ENCODE measurements at regions not wholly inside any gene's neighbourhood (a gene's known extent, or its start where the extent isn't known, plus 50 kb on each side); places are given as distances from the start of the nearest gene placed in this dataset.

DNA sequence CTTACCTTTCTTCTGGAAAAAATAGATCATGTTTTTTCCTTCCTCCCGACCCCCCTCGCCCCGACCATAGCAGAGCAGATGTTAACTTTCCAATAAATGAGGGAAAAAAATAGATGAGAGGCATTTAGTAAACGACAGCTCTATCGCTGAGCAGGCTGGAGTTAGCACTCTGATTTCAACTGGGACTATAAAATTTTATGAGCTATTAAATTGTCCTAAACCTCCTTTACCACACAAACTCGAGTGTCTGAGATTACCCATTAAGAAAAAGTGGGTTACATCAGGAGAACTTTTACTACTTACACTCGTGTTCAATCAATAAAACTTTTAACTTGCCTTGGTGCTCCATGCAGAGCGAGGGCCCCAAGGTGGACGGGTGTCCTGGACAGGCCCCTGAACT, 59.8 kb upstream of the RNU6ATAC start:
- no peak overlapping the region for H3K27ac Mint-ChIP-seq
- intact Hi-C loops (cut with micrococcal nuclease) = no loop called here
- peaks cover 0 to 1% (median 0%) of the 10 kb centered on the region in 8 donors for H3K9me3 Mint-ChIP-seq
- H3K27me3 Mint-ChIP-seq = no peaks in the 10 kb centered on the region
- Histone ChIP-seq H3K27ac (ENCODE audit: low read depth, low read length) (no peak overlapping the region), H3K27me3 (ENCODE audit: insufficient read depth, low read length) (no peaks in the 10 kb centered on the region), H3K36me3 (ENCODE audit: insufficient read depth, low read length) (no peaks in the 10 kb centered on the region), H3K4me1 (ENCODE audit: insufficient read depth, low read length) (no peaks in the 10 kb centered on the region), H3K9me3 (ENCODE audit: control insufficient read depth in 1 of 2, low read length in 2 of 2) (no peaks in the 10 kb centered on the region), H3K4me3 (ENCODE audit: low read length in 2 of 2) (no peak overlapping the region)
- DNase-seq = no peak
- H3K4me1 Mint-ChIP-seq = no peaks in the 10 kb centered on the region
- ChIA-PET CTCF (ENCODE audit: partially characterized antibody) (no interaction called here), POLR2A (ENCODE audit: partially characterized antibody) (no interaction called here)
- H3K4me3 Mint-ChIP-seq = no peak overlapping the region
- no peaks in the 10 kb centered on the region for H3K36me3 Mint-ChIP-seq

DNA sequence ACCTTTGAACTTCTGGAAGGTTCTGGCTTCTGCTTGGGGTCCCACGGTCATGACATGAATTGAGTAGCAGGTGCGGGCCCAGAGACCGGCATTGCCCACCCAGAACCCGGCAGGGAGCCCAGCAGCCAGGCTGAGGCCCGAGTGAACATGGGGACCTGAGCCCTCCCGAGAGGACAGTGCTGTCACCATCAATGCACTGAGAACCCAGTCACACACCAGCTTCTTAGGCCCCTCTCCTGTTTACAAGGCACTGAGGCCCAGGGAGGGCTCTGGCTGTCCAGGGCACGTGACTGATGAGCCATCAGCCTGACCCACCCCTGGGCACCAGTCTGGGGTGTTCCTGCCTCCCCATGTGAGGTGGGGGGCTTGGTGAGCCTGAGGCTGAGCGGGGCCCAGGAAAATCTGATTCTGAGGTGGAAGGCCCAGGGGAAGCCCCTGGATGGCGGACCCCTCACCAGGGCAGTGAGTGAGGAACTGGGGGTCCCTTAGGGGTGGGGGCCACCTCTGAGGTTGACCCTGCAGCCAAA, 60.3 kb upstream of the RNU6ATAC start:
- intact Hi-C loops (cut with micrococcal nuclease) = no loop called here
- POLR2A ChIA-PET (ENCODE audit: partially characterized antibody) = no interaction called here
- peaks cover 0 to 1% (median 0%) of the 10 kb centered on the region in 8 donors for H3K9me3 Mint-ChIP-seq
- no peak overlapping the region for H3K27ac Mint-ChIP-seq
- CTCF ChIA-PET (ENCODE audit: partially characterized antibody) = no interaction called here
- Histone ChIP-seq H3K27ac (ENCODE audit: low read depth, low read length) (no peak overlapping the region), H3K4me1 (ENCODE audit: insufficient read depth, low read length) (no peaks in the 10 kb centered on the region), H3K27me3 (ENCODE audit: insufficient read depth, low read length) (no peaks in the 10 kb centered on the region), H3K4me3 (ENCODE audit: low read length in 2 of 2) (no peak overlapping the region), H3K36me3 (ENCODE audit: insufficient read depth, low read length) (no peaks in the 10 kb centered on the region), H3K9me3 (ENCODE audit: control insufficient read depth in 1 of 2, low read length in 2 of 2) (no peaks in the 10 kb centered on the region)
- H3K27me3 Mint-ChIP-seq = no peaks in the 10 kb centered on the region
- no peak for DNase-seq
- no peaks in the 10 kb centered on the region for H3K4me1 Mint-ChIP-seq
- H3K36me3 Mint-ChIP-seq = no peaks in the 10 kb centered on the region
- H3K4me3 Mint-ChIP-seq = no peak overlapping the region

DNA sequence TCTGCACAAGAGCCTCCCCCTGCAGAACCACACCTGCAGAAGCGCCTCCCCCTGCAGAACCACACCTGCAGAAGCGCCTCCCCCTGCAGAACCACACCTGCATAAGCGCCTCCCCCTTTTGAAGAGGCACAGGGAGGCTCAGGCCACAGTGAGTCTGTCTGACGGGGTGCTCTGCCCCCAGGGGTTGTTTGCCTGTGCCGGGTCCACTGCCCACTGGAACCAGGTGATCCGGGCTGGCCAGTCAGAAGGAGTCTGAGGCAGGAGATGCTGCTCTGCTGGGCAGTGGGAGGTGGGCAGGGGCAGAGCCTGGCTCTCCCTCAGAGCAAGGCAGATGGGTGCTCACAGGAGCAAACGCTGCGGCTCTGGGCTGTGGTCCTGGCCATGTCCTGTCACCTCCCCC, 60.8 kb upstream of the RNU6ATAC start:
- no peak overlapping the region for H3K4me3 ChIP-seq (ENCODE audit: low read length in 2 of 2)
- no peaks in the 10 kb centered on the region for H3K36me3 ChIP-seq (ENCODE audit: insufficient read depth, low read length)
- intact Hi-C loops (cut with micrococcal nuclease) = no loop called here
- Mint-ChIP-seq H3K4me3 (no peak overlapping the region), H3K9me3 (peaks cover 0 to 1% (median 0%) of the 10 kb centered on the region in 8 donors), H3K36me3 (no peaks in the 10 kb centered on the region), H3K27me3 (no peaks in the 10 kb centered on the region), H3K27ac (no peak overlapping the region), H3K4me1 (no peaks in the 10 kb centered on the region)
- H3K27ac ChIP-seq (ENCODE audit: low read depth, low read length) = no peak overlapping the region
- H3K9me3 ChIP-seq (ENCODE audit: control insufficient read depth in 1 of 2, low read length in 2 of 2) = no peaks in the 10 kb centered on the region
- CTCF ChIA-PET (ENCODE audit: partially characterized antibody) = no interaction called here
- H3K27me3 ChIP-seq (ENCODE audit: insufficient read depth, low read length) = no peaks in the 10 kb centered on the region
- DNase-seq = no peak
- H3K4me1 ChIP-seq (ENCODE audit: insufficient read depth, low read length) = no peaks in the 10 kb centered on the region
- POLR2A ChIA-PET (ENCODE audit: partially characterized antibody) = no interaction called here

DNA sequence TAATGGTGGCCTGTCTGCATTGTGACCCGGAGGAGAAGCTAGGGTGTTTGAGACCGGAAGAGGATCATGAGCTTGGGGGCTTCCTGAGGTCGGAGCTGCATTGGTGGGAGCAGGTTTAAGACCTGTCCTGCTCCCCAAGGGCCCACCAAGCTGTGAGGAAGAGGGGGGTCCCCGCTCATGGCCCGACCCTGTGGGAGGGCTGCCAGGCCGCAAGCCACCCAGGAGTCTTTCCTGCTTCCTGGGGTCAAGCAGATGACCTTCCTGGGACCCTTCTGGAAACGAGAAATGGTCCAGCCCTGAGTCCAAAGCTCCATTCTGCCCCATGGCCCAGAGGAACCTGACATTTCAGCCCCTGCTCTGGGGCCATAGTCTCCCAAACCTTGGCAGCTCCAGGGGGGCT, 61.5 kb upstream of the RNU6ATAC start:
- H3K4me1 ChIP-seq (ENCODE audit: insufficient read depth, low read length) = no peaks in the 10 kb centered on the region
- no peaks in the 10 kb centered on the region for H3K4me1 Mint-ChIP-seq

DNA sequence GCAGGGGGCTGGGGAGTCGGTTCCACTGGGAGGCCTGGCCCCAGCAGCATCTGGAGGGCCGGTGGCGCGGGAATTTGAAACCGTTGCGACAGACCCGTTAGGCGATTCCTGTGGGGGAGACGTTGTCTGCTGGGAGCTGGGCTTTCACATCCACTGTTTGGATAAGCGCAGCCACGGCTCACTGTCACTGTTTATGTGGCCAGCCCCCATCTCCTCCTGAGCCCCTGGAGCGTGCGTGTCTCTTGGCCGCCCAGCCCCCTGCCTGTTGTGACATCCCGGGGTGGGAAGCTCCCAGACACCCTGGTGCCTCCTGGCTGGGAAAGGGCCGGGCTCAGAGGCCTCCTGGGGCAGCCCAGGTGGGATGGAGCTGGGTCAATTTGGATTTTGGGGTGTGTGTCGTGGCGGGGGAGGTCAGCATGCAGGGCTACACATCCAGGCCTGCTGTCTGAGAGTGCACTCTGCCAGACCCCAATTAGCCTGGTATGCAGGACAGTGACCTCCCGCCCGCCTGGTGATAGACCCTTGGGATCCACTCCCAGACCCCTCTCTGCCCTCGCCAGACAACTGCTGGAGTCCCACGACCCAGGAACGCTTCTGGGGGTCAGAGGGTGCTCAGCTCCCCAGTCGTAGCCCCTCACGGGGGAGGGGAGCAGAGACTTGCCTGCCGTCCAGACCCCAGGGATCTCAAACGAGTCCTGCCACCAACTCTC, 62.0 kb upstream of the RNU6ATAC start:
- H3K27ac ChIP-seq (ENCODE audit: low read depth, low read length) = no peak overlapping the region
- Mint-ChIP-seq H3K4me1 (no peaks in the 10 kb centered on the region), H3K4me3 (no peak overlapping the region), H3K27me3 (no peaks in the 10 kb centered on the region), H3K36me3 (no peaks in the 10 kb centered on the region), H3K9me3 (peaks cover 0 to 1% (median 0%) of the 10 kb centered on the region in 8 donors), H3K27ac (no peak overlapping the region)
- DNase-seq = no peak
- POLR2A ChIA-PET (ENCODE audit: partially characterized antibody) = no interaction called here
- CTCF ChIA-PET (ENCODE audit: partially characterized antibody) = no interaction called here
- no peaks in the 10 kb centered on the region for H3K9me3 ChIP-seq (ENCODE audit: control insufficient read depth in 1 of 2, low read length in 2 of 2)
- H3K4me3 ChIP-seq (ENCODE audit: low read length in 2 of 2) = no peak overlapping the region
- no peaks in the 10 kb centered on the region for H3K27me3 ChIP-seq (ENCODE audit: insufficient read depth, low read length)
- H3K4me1 ChIP-seq (ENCODE audit: insufficient read depth, low read length) = no peaks in the 10 kb centered on the region
- intact Hi-C loops (cut with micrococcal nuclease) = no loop called here
- no peaks in the 10 kb centered on the region for H3K36me3 ChIP-seq (ENCODE audit: insufficient read depth, low read length)

More for the DNA sequence above, 61.5 kb upstream of the RNU6ATAC start:
- Histone ChIP-seq H3K27me3 (ENCODE audit: insufficient read depth, low read length) (no peaks in the 10 kb centered on the region), H3K4me3 (ENCODE audit: low read length in 2 of 2) (no peak overlapping the region), H3K36me3 (ENCODE audit: insufficient read depth, low read length) (no peaks in the 10 kb centered on the region), H3K27ac (ENCODE audit: low read depth, low read length) (no peak overlapping the region), H3K9me3 (ENCODE audit: control insufficient read depth in 1 of 2, low read length in 2 of 2) (no peaks in the 10 kb centered on the region)
- H3K4me3 Mint-ChIP-seq = no peak overlapping the region
- intact Hi-C loops (cut with micrococcal nuclease) = no loop called here
- no peak for DNase-seq
- no peak overlapping the region for H3K27ac Mint-ChIP-seq
- H3K36me3 Mint-ChIP-seq = no peaks in the 10 kb centered on the region
- POLR2A ChIA-PET (ENCODE audit: partially characterized antibody) = no interaction called here
- peaks cover 0 to 1% (median 0%) of the 10 kb centered on the region in 8 donors for H3K9me3 Mint-ChIP-seq
- CTCF ChIA-PET (ENCODE audit: partially characterized antibody) = no interaction called here
- H3K27me3 Mint-ChIP-seq = no peaks in the 10 kb centered on the region

DNA sequence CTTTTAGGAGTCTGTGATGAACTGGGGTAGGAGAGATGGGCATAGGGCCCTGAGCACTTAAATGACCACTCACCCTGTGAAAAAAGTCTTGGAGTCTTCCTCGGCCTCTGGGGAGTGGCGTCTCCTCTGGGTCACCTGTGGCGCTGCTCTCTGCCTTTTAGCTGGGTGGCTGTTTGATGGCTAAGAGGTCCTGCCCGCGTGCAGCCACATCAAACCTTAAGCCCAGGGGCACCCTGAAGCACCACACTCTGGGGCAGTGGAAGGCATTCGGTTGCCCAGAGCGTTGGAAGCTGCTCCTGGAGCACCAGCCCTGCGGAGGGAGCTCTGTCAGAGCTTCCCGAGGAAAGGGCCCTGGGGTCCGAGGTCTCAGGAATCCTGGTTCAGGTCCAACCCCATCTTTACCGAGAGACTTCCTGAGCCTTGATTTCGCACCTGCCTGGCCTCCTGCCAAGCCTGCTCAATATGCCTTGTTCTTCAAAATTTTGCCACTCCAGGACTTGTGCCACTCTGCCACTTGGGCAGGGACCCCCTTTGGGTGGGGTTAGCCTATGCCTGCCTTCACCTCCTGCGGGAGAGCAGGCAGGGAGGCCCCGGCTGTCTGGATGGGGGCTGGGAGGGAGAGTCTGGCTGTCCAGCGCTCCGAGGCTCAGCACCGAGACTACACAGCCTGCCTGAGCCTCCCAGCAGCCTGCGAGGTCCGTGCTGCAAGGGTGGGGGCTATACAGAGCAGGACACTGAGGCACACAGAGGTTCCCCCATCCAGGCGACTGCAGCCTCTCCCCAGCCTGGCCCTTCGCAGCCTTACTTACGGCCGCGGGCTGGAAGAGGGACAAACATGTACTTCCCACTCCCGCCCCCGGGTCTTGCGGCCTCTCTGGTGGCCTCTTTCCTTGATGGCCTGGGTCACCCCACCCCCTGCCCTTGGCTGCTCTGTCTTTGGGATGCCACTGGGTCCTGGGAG, 63.4 kb upstream of the RNU6ATAC start:
- peaks cover 0 to 1% (median 0%) of the 10 kb centered on the region in 8 donors for H3K9me3 Mint-ChIP-seq
- Histone ChIP-seq H3K27me3 (ENCODE audit: insufficient read depth, low read length) (no peaks in the 10 kb centered on the region), H3K4me1 (ENCODE audit: insufficient read depth, low read length) (no peaks in the 10 kb centered on the region), H3K36me3 (ENCODE audit: insufficient read depth, low read length) (no peaks in the 10 kb centered on the region), H3K27ac (ENCODE audit: low read depth, low read length) (no peak overlapping the region), H3K4me3 (ENCODE audit: low read length in 2 of 2) (no peak overlapping the region), H3K9me3 (ENCODE audit: control insufficient read depth in 1 of 2, low read length in 2 of 2) (no peaks in the 10 kb centered on the region)
- H3K4me1 Mint-ChIP-seq = no peaks in the 10 kb centered on the region
- H3K27me3 Mint-ChIP-seq = no peaks in the 10 kb centered on the region
- intact Hi-C loops (cut with micrococcal nuclease) = no loop called here
- CTCF ChIA-PET (ENCODE audit: partially characterized antibody) = no interaction called here
- no peak overlapping the region for H3K27ac Mint-ChIP-seq
- no peaks in the 10 kb centered on the region for H3K36me3 Mint-ChIP-seq
- POLR2A ChIA-PET (ENCODE audit: partially characterized antibody) = no interaction called here
- H3K4me3 Mint-ChIP-seq = no peak overlapping the region
- no peak for DNase-seq

DNA sequence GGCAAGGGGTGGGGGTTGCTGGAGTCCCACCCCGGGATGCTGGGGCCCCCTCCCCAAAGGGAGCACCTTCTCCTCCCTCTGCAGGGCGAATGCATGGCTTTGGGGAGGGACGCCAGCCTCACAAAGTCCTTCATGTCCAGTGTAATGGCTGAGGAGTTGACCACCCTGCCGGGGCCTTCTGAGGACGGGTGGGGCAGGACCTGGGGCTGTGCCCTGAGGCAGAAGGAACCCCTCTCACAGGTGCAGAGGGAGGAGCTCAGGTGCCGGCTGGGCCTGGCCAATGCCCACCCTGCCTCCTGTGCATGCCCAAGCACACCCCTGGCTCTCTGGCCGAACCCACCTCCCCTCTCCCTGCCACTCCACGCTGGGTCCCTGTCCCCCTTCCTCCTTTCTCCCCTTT, 64.3 kb upstream of the RNU6ATAC start:
- H3K27ac ChIP-seq (ENCODE audit: low read depth, low read length) = no peak overlapping the region
- no peaks in the 10 kb centered on the region for H3K4me1 Mint-ChIP-seq
- H3K9me3 ChIP-seq (ENCODE audit: control insufficient read depth in 1 of 2, low read length in 2 of 2) = no peaks in the 10 kb centered on the region
- H3K4me3 ChIP-seq (ENCODE audit: low read length in 2 of 2) = no peak overlapping the region
- peak overlapping the region in 1 of 7 donors; percentile 72 for H3K27ac Mint-ChIP-seq
- no peak for DNase-seq
- no peaks in the 10 kb centered on the region for H3K27me3 ChIP-seq (ENCODE audit: insufficient read depth, low read length)
- POLR2A ChIA-PET (ENCODE audit: partially characterized antibody) = no interaction called here
- H3K4me1 ChIP-seq (ENCODE audit: insufficient read depth, low read length) = no peaks in the 10 kb centered on the region
- H3K36me3 ChIP-seq (ENCODE audit: insufficient read depth, low read length) = no peaks in the 10 kb centered on the region
- CTCF ChIA-PET (ENCODE audit: partially characterized antibody) = interaction anchor here (1.3 kb wide), 1 partner anchor 97 kb away, joined by 3 read pairs; no protein-coding TSS in a partner anchor
- no peak overlapping the region for H3K4me3 Mint-ChIP-seq
- peaks cover 0 to 1% (median 0%) of the 10 kb centered on the region in 8 donors for H3K9me3 Mint-ChIP-seq
- intact Hi-C loops (cut with micrococcal nuclease) = no loop called here
- H3K27me3 Mint-ChIP-seq = no peaks in the 10 kb centered on the region
- H3K36me3 Mint-ChIP-seq = no peaks in the 10 kb centered on the region

Measured in CD4-positive, alpha-beta memory T cell (primary cell).